ENCODE measurements at regions not wholly inside any gene's neighbourhood (a gene's known extent, or its start where the extent isn't known, plus 50 kb on each side); places are given as distances from the start of the nearest gene placed in this dataset.

GRCh38 chr3:194998948-194999347 lies 272.0 kb downstream of the XXYLT1 start:
- H3K27me3 ChIP-seq (ENCODE audit: insufficient read depth): no peaks in the 10 kb centered on the region
- no peaks in the 10 kb centered on the region for H3K79me2 ChIP-seq (replicated peaks; ENCODE audit: insufficient read depth)
- Mint-ChIP-seq H3K36me3 (ENCODE audit: low read depth) (no peaks in the 10 kb centered on the region), H3K27me3 (ENCODE audit: insufficient read depth, low read depth, poor library complexity) (no peaks in the 10 kb centered on the region), H3K9me3 (no peaks in the 10 kb centered on the region), H3K4me1 (peaks cover 23% of the 10 kb centered on the region), H3K27ac (no peak overlapping the region), H3K4me3 (no peak overlapping the region)
- H2AFZ ChIP-seq: no peak overlapping the region
- no peak overlapping the region for H3K4me3 ChIP-seq
- H4K20me1 ChIP-seq (replicated peaks; ENCODE audit: insufficient read depth): no peaks in the 10 kb centered on the region
- DNase-seq (ENCODE audit: low spot score): no peak
- H3K36me3 ChIP-seq (ENCODE audit: insufficient read depth): no peaks in the 10 kb centered on the region
- H3K27ac ChIP-seq (ENCODE audit: low read depth): no peak overlapping the region
- no peaks in the 10 kb centered on the region for H3F3A ChIP-seq (replicated peaks; ENCODE audit: low read depth)
- peaks cover 8% of the 10 kb centered on the region for H3K4me1 ChIP-seq (ENCODE audit: insufficient read depth)
- TF ChIP-seq NANOG (IDR thresholded peaks at IDR 0.05; ENCODE audit: borderline replicate concordance): no peak
- TF ChIP-seq, protein P1, sequence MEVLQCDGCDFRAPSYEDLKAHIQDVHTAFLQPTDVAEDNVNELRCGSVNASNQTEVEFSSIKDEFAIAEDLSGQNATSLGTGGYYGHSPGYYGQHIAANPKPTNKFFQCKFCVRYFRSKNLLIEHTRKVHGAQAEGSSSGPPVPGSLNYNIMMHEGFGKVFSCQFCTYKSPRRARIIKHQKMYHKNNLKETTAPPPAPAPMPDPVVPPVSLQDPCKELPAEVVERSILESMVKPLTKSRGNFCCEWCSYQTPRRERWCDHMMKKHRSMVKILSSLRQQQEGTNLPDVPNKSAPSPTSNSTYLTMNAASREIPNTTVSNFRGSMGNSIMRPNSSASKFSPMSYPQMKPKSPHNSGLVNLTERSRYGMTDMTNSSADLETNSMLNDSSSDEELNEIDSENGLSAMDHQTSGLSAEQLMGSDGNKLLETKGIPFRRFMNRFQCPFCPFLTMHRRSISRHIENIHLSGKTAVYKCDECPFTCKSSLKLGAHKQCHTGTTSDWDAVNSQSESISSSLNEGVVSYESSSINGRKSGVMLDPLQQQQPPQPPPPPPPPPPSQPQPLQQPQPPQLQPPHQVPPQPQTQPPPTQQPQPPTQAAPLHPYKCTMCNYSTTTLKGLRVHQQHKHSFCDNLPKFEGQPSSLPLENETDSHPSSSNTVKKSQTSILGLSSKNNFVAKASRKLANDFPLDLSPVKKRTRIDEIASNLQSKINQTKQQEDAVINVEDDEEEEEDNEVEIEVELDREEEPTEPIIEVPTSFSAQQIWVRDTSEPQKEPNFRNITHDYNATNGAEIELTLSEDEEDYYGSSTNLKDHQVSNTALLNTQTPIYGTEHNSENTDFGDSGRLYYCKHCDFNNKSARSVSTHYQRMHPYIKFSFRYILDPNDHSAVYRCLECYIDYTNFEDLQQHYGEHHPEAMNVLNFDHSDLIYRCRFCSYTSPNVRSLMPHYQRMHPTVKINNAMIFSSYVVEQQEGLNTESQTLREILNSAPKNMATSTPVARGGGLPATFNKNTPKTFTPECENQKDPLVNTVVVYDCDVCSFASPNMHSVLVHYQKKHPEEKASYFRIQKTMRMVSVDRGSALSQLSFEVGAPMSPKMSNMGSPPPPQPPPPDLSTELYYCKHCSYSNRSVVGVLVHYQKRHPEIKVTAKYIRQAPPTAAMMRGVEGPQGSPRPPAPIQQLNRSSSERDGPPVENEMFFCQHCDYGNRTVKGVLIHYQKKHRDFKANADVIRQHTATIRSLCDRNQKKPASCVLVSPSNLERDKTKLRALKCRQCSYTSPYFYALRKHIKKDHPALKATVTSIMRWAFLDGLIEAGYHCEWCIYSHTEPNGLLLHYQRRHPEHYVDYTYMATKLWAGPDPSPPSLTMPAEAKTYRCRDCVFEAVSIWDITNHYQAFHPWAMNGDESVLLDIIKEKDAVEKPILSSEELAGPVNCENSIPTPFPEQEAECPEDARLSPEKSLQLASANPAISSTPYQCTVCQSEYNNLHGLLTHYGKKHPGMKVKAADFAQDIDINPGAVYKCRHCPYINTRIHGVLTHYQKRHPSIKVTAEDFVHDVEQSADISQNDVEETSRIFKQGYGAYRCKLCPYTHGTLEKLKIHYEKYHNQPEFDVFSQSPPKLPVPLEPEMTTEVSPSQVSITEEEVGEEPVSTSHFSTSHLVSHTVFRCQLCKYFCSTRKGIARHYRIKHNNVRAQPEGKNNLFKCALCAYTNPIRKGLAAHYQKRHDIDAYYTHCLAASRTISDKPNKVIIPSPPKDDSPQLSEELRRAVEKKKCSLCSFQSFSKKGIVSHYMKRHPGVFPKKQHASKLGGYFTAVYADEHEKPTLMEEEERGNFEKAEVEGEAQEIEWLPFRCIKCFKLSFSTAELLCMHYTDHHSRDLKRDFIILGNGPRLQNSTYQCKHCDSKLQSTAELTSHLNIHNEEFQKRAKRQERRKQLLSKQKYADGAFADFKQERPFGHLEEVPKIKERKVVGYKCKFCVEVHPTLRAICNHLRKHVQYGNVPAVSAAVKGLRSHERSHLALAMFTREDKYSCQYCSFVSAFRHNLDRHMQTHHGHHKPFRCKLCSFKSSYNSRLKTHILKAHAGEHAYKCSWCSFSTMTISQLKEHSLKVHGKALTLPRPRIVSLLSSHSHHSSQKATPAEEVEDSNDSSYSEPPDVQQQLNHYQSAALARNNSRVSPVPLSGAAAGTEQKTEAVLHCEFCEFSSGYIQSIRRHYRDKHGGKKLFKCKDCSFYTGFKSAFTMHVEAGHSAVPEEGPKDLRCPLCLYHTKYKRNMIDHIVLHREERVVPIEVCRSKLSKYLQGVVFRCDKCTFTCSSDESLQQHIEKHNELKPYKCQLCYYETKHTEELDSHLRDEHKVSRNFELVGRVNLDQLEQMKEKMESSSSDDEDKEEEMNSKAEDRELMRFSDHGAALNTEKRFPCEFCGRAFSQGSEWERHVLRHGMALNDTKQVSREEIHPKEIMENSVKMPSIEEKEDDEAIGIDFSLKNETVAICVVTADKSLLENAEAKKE (CRISPR knock-in tag; IDR thresholded peaks at IDR 0.05): no peak
- no peak for TF ChIP-seq ZNF331 (CRISPR knock-in tag; IDR thresholded peaks at IDR 0.05; ENCODE audit: low read depth)
- no peak for TF ChIP-seq POLR2AphosphoS5 (IDR thresholded peaks at IDR 0.05; ENCODE audit: low read depth)
- TF ChIP-seq, protein P2, sequence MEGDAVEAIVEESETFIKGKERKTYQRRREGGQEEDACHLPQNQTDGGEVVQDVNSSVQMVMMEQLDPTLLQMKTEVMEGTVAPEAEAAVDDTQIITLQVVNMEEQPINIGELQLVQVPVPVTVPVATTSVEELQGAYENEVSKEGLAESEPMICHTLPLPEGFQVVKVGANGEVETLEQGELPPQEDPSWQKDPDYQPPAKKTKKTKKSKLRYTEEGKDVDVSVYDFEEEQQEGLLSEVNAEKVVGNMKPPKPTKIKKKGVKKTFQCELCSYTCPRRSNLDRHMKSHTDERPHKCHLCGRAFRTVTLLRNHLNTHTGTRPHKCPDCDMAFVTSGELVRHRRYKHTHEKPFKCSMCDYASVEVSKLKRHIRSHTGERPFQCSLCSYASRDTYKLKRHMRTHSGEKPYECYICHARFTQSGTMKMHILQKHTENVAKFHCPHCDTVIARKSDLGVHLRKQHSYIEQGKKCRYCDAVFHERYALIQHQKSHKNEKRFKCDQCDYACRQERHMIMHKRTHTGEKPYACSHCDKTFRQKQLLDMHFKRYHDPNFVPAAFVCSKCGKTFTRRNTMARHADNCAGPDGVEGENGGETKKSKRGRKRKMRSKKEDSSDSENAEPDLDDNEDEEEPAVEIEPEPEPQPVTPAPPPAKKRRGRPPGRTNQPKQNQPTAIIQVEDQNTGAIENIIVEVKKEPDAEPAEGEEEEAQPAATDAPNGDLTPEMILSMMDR (conservative IDR thresholded peaks at IDR 0.05; ENCODE audit: low read depth in 2 of 2): no peak
- no peak for TF ChIP-seq CREB1 (CRISPR knock-in tag; IDR thresholded peaks at IDR 0.05; ENCODE audit: low read depth)
- TF ChIP-seq EZH2 (IDR thresholded peaks at IDR 0.05; ENCODE audit: low read depth, unreplicated experiment): no peak
- no peaks in the 10 kb centered on the region for H3K9me2 ChIP-seq (ENCODE audit: insufficient read depth)
- ATAC-seq: no peak
- no peak overlapping the region for H3K4me2 ChIP-seq

Measured in GM23338 (cell line).